ENCODE measurements at regions not wholly inside any gene's neighbourhood (a gene's known extent, or its start where the extent isn't known, plus 50 kb on each side); places are given as distances from the start of the nearest gene placed in this dataset.

DNA sequence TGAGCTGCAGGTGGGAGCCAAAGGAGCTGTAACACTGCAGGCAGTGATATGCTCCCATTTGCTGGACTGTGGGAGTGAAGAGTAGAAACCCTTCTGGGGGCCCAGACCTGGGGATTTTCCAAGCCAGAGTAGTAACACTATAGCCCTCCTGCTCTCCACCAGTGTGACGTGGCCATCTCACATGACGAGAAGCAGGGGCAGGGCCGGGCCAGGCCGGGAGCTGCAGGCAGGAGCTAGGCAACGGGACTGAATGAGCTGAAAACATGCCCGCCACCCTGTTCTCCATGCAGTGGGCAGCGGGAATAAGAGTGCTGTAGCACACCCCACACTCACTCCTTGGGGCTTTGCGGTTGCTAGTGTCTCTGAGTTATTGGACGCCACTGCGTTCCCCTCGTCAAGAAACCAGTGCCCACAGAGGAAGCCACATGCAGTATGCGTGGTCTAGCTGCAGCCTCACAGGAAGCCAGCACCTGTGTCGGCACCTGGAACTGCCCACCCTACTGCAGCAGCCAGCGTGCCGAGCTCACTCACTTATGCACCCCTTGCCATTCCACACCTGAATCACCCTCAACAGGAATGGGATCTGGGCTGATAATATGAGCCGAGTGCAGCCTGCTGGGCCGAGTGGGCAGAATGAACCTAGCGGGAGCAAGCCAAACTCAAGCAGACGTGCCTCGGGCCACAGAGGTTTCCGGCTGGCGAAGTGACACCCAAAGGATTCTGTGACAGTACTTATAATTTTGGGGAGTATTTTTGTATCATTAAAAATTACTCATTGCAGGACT is 1389.6 kb downstream of the KCNT2 start:
- no peak overlapping the region for H3K27ac ChIP-seq
- no peaks in the 10 kb centered on the region for H3K27me3 ChIP-seq
- H3K36me3 ChIP-seq = no peaks in the 10 kb centered on the region
- DNase-seq (peak in 1 of 4 donors; percentile 45), ATAC-seq (no peak)
- TF ChIP-seq, protein P1, sequence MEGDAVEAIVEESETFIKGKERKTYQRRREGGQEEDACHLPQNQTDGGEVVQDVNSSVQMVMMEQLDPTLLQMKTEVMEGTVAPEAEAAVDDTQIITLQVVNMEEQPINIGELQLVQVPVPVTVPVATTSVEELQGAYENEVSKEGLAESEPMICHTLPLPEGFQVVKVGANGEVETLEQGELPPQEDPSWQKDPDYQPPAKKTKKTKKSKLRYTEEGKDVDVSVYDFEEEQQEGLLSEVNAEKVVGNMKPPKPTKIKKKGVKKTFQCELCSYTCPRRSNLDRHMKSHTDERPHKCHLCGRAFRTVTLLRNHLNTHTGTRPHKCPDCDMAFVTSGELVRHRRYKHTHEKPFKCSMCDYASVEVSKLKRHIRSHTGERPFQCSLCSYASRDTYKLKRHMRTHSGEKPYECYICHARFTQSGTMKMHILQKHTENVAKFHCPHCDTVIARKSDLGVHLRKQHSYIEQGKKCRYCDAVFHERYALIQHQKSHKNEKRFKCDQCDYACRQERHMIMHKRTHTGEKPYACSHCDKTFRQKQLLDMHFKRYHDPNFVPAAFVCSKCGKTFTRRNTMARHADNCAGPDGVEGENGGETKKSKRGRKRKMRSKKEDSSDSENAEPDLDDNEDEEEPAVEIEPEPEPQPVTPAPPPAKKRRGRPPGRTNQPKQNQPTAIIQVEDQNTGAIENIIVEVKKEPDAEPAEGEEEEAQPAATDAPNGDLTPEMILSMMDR (IDR thresholded peaks at IDR 0.05) = no peak
- H3K4me1 ChIP-seq = no peaks in the 10 kb centered on the region
- H3K9me3 ChIP-seq = peaks cover 0 to 14% of the 10 kb centered on the region in 2 donors
- intact Hi-C loops (cut with DNase I) = no loop called here
- H3K4me3 ChIP-seq = no peak overlapping the region

DNA sequence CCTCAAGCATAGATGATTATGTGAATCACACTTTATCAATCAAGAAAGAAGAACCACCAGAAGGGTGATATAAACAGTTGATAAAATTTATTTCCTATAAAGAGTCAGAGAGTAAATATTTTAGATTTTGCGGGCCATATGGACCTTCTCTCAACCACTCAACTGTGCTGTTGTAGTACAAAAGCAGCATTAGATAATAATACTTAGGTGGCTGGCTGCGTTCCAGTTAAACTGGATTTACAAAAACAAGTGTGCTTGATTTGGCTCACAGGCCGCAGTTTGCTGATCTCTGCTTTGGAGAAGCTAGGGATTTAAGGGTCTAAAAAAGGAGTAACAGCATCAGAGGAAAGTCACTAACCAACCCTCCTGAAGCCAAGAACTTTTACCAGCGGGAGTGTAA is 1406.0 kb downstream of the KCNT2 start:
- TF ChIP-seq, protein P1 (IDR thresholded peaks at IDR 0.05) = no peak
- Histone ChIP-seq H3K4me3 (no peak overlapping the region), H3K4me1 (no peaks in the 10 kb centered on the region), H3K36me3 (no peaks in the 10 kb centered on the region), H3K27ac (no peak overlapping the region), H3K27me3 (no peaks in the 10 kb centered on the region), H3K9me3 (no peaks in the 10 kb centered on the region)
- intact Hi-C loops (cut with DNase I) = no loop called here
- DNase-seq (peak in 2 of 4 donors; percentile 90 to 92), ATAC-seq (no peak)

DNA sequence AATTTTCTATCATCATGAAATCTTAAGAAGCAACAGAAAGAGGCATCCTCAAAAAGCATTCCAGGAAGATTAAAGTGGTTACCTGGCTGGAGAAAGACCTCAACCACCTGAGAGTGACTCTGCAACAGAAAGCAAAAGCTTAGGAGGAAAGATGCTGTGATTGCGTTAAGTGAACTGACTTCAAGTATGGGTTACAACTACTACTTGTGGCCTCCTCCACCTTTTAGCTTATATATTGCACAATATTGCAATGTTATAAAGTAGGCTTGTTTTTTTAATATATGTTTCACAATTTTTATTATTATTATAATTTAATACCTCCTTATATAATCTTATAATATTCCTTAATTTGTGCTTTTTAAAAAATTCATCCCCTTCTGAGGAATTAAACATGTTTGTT is 1407.5 kb downstream of the KCNT2 start:
- DNase-seq (no peak), ATAC-seq (no peak)
- no peak overlapping the region for H3K4me3 ChIP-seq
- H3K27me3 ChIP-seq = no peaks in the 10 kb centered on the region
- no peaks in the 10 kb centered on the region for H3K36me3 ChIP-seq
- no peaks in the 10 kb centered on the region for H3K9me3 ChIP-seq
- intact Hi-C loops (cut with DNase I) = no loop called here
- H3K27ac ChIP-seq = no peak overlapping the region
- H3K4me1 ChIP-seq = no peaks in the 10 kb centered on the region
- TF ChIP-seq, protein P1 (IDR thresholded peaks at IDR 0.05) = no peak

DNA sequence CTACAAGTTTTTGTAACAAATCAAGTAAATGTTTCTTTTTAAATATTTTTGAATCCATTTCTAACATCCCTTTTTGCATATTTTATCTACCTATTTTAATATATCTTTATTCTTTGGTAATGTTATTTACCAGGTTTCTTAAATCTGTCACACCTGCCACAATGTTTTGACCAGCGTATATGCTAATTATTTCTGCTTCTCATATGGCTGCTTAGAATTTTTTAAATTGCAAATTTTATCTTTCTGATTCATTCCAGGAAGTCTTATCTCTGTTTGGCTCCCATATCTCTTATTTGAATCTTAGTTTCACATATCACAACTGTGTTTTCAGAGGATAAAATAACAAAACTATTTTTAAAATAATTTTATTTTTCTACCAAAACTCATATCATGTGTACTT is 1411.1 kb downstream of the KCNT2 start:
- intact Hi-C loops (cut with DNase I) = no loop called here
- Histone ChIP-seq H3K4me3 (no peak overlapping the region), H3K36me3 (no peaks in the 10 kb centered on the region), H3K4me1 (no peaks in the 10 kb centered on the region), H3K9me3 (no peaks in the 10 kb centered on the region), H3K27ac (no peak overlapping the region), H3K27me3 (no peaks in the 10 kb centered on the region)
- no peak for DNase-seq
- no peak for ATAC-seq
- TF ChIP-seq, protein P1 (IDR thresholded peaks at IDR 0.05) = no peak

DNA sequence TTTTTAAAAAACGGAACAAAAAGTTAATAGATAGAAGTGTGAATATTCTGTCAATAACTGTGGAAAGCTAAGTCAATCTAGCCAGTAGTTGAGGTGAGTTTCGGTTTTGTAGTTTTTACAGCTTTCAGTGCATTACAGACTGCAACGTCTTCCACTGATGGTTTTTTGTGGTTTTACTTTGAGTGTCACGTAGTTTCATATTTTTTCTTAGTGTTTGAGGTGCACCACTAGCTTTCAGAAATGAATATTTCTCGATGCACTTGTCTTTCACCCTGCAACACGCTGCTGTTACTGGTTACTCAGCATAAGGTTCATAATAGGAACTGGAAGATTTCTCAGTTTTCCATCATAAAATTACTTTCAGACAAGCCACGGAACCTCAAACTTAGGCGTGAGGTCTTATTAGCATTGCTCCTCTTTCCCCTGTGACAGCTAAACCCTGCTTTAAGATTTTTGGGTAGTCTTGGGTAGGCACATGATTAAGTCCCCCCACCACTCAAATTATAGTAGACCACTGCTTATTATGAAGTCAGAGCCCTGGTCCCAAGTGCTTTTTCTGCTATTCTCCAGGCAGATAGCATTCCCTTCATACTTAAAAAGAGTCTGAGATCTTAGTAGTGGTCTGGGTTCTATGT is 1412.7 kb downstream of the KCNT2 start:
- ATAC-seq (no peak), DNase-seq (no peak)
- no peak overlapping the region for H3K27ac ChIP-seq
- TF ChIP-seq, protein P1 (IDR thresholded peaks at IDR 0.05) = no peak
- no peak overlapping the region for H3K4me3 ChIP-seq
- H3K9me3 ChIP-seq = no peaks in the 10 kb centered on the region
- no peaks in the 10 kb centered on the region for H3K36me3 ChIP-seq
- intact Hi-C loops (cut with DNase I) = no loop called here
- H3K27me3 ChIP-seq = no peaks in the 10 kb centered on the region
- H3K4me1 ChIP-seq = no peaks in the 10 kb centered on the region

Measured in left lung (tissue), 4 donors.